A673 (cell line): ENCODE measurements at regions not wholly inside any gene's neighbourhood (a gene's known extent, or its start where the extent isn't known, plus 50 kb on each side); places are given as distances from the start of the nearest gene placed in this dataset.

ENCODE experiments used
- BruUV-seq: library from RNA; stranded (reverse); fragments of 400-500 nt; replicated peaks from 2 replicates; lab custom pipeline; 2021; lab: Mats Ljungman, UMichigan
- CTCF ChIA-PET: fragments of 300-600 bp; sonication (Branson Sonifier 250); formaldehyde crosslinking; loops from one replicate; lab custom pipeline; 2022; ENCODE audit warnings: antibody characterized with exemption; lab: Charles Lee
- POLR2A ChIA-PET: fragments of 300-600 bp; sonication (Branson Sonifier 250); formaldehyde crosslinking; loops from one replicate; lab custom pipeline; 2022; ENCODE audit warnings: antibody characterized with exemption; ENCODE audit not compliant: low non-redundant PET; lab: Charles Lee
- DNase-seq: peaks from one replicate; pipeline ENCODE4 v3.0.0-alpha.2; 2015; ENCODE audit warnings: low spot score
- H3K27ac ChIP-seq: fragments of 200-600 bp; sonication (generic); 2 replicates; pipeline ENCODE4 v1.5.1; 2016; ENCODE audit warnings: mixed run types, low read depth, mild to moderate bottlenecking, mixed read lengths, antibody characterized with exemption, low read length; ENCODE audit not compliant: poor library complexity, severe bottlenecking
- H3K27me3 ChIP-seq: fragments of 200-600 bp; sonication (generic); replicated peaks from 2 replicates; pipeline ENCODE4 v1.6.1; 2017; ENCODE audit warnings: mixed run types, low read depth, mild to moderate bottlenecking, mixed read lengths, antibody characterized with exemption, low read length; ENCODE audit not compliant: insufficient read depth, poor library complexity
- H3K36me3 ChIP-seq: fragments of 200-600 bp; sonication (generic); 2 replicates; pipeline ENCODE4 v1.6.1; 2016; ENCODE audit warnings: mixed run types, mild to moderate bottlenecking, mixed read lengths, antibody characterized with exemption, low read length; ENCODE audit not compliant: insufficient read depth, poor library complexity, severe bottlenecking
- H3K4me1 ChIP-seq: fragments of 200-600 bp; sonication (generic); 2 replicates; pipeline ENCODE4 v1.6.1; 2017; ENCODE audit warnings: mixed run types, mild to moderate bottlenecking, mixed read lengths, antibody characterized with exemption, low read length; ENCODE audit not compliant: insufficient read depth, poor library complexity, severe bottlenecking
- H3K4me3 ChIP-seq: fragments of 200-600 bp; sonication (generic); 2 replicates; pipeline ENCODE4 v1.5.1; 2016; ENCODE audit warnings: low read depth, mixed run types, mild to moderate bottlenecking, mixed read lengths, low read length; ENCODE audit not compliant: poor library complexity, severe bottlenecking
- H3K9me3 ChIP-seq: fragments of 200-600 bp; sonication (generic); 2 replicates; pipeline ENCODE4 v1.6.1; 2016; ENCODE audit warnings: mixed run types, low read depth, mild to moderate bottlenecking, mixed read lengths, antibody characterized with exemption, low read length; ENCODE audit not compliant: poor library complexity, severe bottlenecking
- EZH2 ChIP-seq: fragments of 200-600 bp; sonication (generic); IDR thresholded peaks from 2 replicates; pipeline ENCODE4 v1.6.1; 2017; ENCODE audit warnings: borderline replicate concordance, low read depth, mild to moderate bottlenecking, mixed read lengths, antibody characterized with exemption, low read length; ENCODE audit not compliant: poor library complexity, severe bottlenecking
- intact Hi-C: fragments of 100-400 bp; cut with micrococcal nuclease; formaldehyde crosslinking; loops from one replicate; pipeline ENCODE4 v1.10.0; 2022; ENCODE audit not compliant: unreplicated experiment
- TF ChIP-seq, protein P1 (sequence below): fragments of 300-800, 200-600 bp; sonication (generic); conservative IDR thresholded peaks from 2 replicates; pipeline ENCODE4 v1.5.1; 2017; ENCODE audit warnings: low read depth, mild to moderate bottlenecking, antibody characterized with exemption, low read length, moderate library complexity, mixed read lengths

GRCh38 chr4:145388043-145388442 lies 93.6 kb upstream of the SMAD1 start:
- no peaks in the 10 kb centered on the region for H3K4me1 ChIP-seq
- no peaks in the 10 kb centered on the region for H3K36me3 ChIP-seq
- ChIA-PET CTCF (no interaction called here), POLR2A (no interaction called here)
- no peak for DNase-seq
- no peaks in the 10 kb centered on the region for H3K9me3 ChIP-seq
- no peak overlapping the region for H3K4me3 ChIP-seq
- no peaks in the 10 kb centered on the region for H3K27me3 ChIP-seq
- BruUV-seq, result no TSS peak
- H3K27ac ChIP-seq, result no peak overlapping the region
- TF ChIP-seq, protein P1, sequence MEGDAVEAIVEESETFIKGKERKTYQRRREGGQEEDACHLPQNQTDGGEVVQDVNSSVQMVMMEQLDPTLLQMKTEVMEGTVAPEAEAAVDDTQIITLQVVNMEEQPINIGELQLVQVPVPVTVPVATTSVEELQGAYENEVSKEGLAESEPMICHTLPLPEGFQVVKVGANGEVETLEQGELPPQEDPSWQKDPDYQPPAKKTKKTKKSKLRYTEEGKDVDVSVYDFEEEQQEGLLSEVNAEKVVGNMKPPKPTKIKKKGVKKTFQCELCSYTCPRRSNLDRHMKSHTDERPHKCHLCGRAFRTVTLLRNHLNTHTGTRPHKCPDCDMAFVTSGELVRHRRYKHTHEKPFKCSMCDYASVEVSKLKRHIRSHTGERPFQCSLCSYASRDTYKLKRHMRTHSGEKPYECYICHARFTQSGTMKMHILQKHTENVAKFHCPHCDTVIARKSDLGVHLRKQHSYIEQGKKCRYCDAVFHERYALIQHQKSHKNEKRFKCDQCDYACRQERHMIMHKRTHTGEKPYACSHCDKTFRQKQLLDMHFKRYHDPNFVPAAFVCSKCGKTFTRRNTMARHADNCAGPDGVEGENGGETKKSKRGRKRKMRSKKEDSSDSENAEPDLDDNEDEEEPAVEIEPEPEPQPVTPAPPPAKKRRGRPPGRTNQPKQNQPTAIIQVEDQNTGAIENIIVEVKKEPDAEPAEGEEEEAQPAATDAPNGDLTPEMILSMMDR, result no peak
- no peak for TF ChIP-seq EZH2
- intact Hi-C loops, result no loop called here

DNA sequence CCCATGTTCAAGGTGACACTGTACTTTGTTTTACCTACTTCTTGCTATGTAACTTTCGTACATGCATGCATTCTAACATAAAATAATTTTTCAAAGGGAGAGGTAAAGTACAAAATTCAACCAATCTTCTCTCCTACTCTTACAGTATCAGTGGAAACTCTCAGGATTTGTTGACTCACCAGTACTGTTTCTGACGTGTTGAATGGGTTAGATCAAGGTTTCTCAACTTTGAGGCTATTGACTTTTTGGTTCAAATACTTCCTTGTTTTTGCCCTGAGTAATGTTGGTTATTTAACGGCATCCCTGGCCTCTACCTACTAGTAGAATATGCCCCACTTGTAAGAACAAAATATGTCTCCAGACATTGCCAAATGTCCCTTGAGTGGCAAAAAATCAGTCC lies 94.6 kb upstream of the SMAD1 start:
- Histone ChIP-seq H3K36me3 (no peaks in the 10 kb centered on the region), H3K4me3 (no peak overlapping the region), H3K9me3 (no peaks in the 10 kb centered on the region), H3K4me1 (no peaks in the 10 kb centered on the region), H3K27ac (no peak overlapping the region), H3K27me3 (no peaks in the 10 kb centered on the region)
- POLR2A ChIA-PET, result no interaction called here
- DNase-seq, result no peak
- CTCF ChIA-PET, result no interaction called here
- intact Hi-C loops, result no loop called here
- no peak for TF ChIP-seq EZH2
- TF ChIP-seq, protein P1, result no peak
- BruUV-seq, result no TSS peak

GRCh38 chr4:145381163-145381562 lies 100.5 kb upstream of the SMAD1 start:
- intact Hi-C loops, result no loop called here

More at GRCh38 chr4:145381163-145381562, 100.5 kb upstream of the SMAD1 start:
- BruUV-seq, result no TSS peak
- TF ChIP-seq, protein P1, result no peak
- no peak for TF ChIP-seq EZH2
- Histone ChIP-seq H3K4me1 (no peaks in the 10 kb centered on the region), H3K36me3 (no peaks in the 10 kb centered on the region), H3K27ac (no peak overlapping the region), H3K27me3 (no peaks in the 10 kb centered on the region), H3K9me3 (no peaks in the 10 kb centered on the region), H3K4me3 (no peak overlapping the region)
- ChIA-PET POLR2A (no interaction called here), CTCF (interaction anchor here (0.6 kb wide), 1 partner anchor 137 kb away, joined by 4 read pairs; no protein-coding TSS in a partner anchor)
- no peak for DNase-seq
